IMR-90 (cell line): ENCODE measurements at regions not wholly inside any gene's neighbourhood (a gene's known extent, or its start where the extent isn't known, plus 50 kb on each side); places are given as distances from the start of the nearest gene placed in this dataset.

Experiments
- ATAC-seq: fragments of 200-7000 bp; cut with Tn5 transposase; 2 replicates; pipeline ENCODE4 v1.9.1; 2020; ENCODE audit warnings: low read depth, mild to moderate bottlenecking, moderate library complexity
- BruUV-seq: library from RNA; stranded (reverse); fragments of 400-500 nt; replicated peaks from 2 replicates; lab custom pipeline; 2021; lab: Mats Ljungman, UMichigan
- CTCF ChIA-PET: fragments of 300-600 bp; formaldehyde crosslinking; extraction: SDS; loops from one replicate; lab custom pipeline; 2021; ENCODE audit warnings: antibody characterized with exemption; lab: Yijun Ruan, JAX
- POLR2A ChIA-PET: fragments of 300-600 bp; sonication (Branson Sonifier 250); formaldehyde crosslinking; loops from one replicate; lab custom pipeline; 2022; ENCODE audit warnings: antibody characterized with exemption; ENCODE audit not compliant: unreplicated experiment; lab: Charles Lee
- DNase-seq: peaks from one replicate; pipeline ENCODE4 v3.0.0; 2013
- H2AFZ ChIP-seq: replicated peaks from 2 replicates; pipeline ENCODE3; 2013; ENCODE audit warnings: low read length, mild to moderate bottlenecking; ENCODE audit not compliant: poor library complexity
- H2AK5ac ChIP-seq: 2 replicates; pipeline ENCODE4 v1.6.1; 2013; ENCODE audit warnings: low read depth, low read length, inconsistent platforms
- H2AK9ac ChIP-seq: replicated peaks from 2 replicates; pipeline ENCODE3; 2013; ENCODE audit warnings: mild to moderate bottlenecking, low read depth, low read length, moderate library complexity; ENCODE audit not compliant: poor library complexity
- H2BK120ac ChIP-seq: 2 replicates; pipeline ENCODE4 v1.6.1; 2013; ENCODE audit warnings: low read depth, low read length, inconsistent platforms
- H2BK15ac ChIP-seq: 3 replicates; pipeline ENCODE4 v1.6.1; 2013; ENCODE audit warnings: low read depth, low read length, inconsistent platforms
- H2BK20ac ChIP-seq: 2 replicates; pipeline ENCODE4 v1.6.1; 2013; ENCODE audit warnings: low read depth, mild to moderate bottlenecking, inconsistent platforms, low read length, moderate library complexity
- H2BK5ac ChIP-seq: 2 replicates; pipeline ENCODE4 v1.6.1; 2013; ENCODE audit warnings: mild to moderate bottlenecking, low read depth, low read length, inconsistent platforms; ENCODE audit not compliant: poor library complexity, severe bottlenecking
- H3K14ac ChIP-seq: replicated peaks from 2 replicates; pipeline ENCODE4 v1.6.1; 2013; ENCODE audit warnings: low read depth, low read length, inconsistent platforms
- H3K18ac ChIP-seq: 2 replicates; pipeline ENCODE4 v1.6.1; 2013; ENCODE audit warnings: low read depth, low read length, control low read depth
- H3K23ac ChIP-seq: 2 replicates; pipeline ENCODE4 v1.6.1; 2013; ENCODE audit warnings: low read depth, low read length, inconsistent platforms
- H3K27ac ChIP-seq: 2 replicates; pipeline ENCODE4 v1.5.1; 2013; ENCODE audit warnings: mild to moderate bottlenecking, control low read depth, low read length; ENCODE audit not compliant: insufficient read depth
- H3K27me3 ChIP-seq: 2 replicates; pipeline ENCODE4 v1.6.1; 2013; ENCODE audit warnings: low read length; ENCODE audit not compliant: control insufficient read depth, insufficient read depth
- H3K36me3 ChIP-seq: 2 replicates; pipeline ENCODE4 v1.6.1; 2013; ENCODE audit warnings: low read length, mixed read lengths; ENCODE audit not compliant: control insufficient read depth, insufficient read depth
- H3K4ac ChIP-seq: 2 replicates; pipeline ENCODE4 v1.6.1; 2013; ENCODE audit warnings: low read depth, low read length, inconsistent platforms
- H3K4me1 ChIP-seq: 2 replicates; pipeline ENCODE4 v1.6.1; 2013; ENCODE audit warnings: low read length, mixed read lengths; ENCODE audit not compliant: control insufficient read depth, insufficient read depth
- H3K4me2 ChIP-seq: 2 replicates; pipeline ENCODE4 v1.6.1; 2013; ENCODE audit warnings: low read depth, mild to moderate bottlenecking, control low read depth, low read length, moderate library complexity
- H3K4me3 ChIP-seq: 2 replicates; pipeline ENCODE4 v1.5.1; 2013; ENCODE audit warnings: low read depth, mild to moderate bottlenecking, control low read depth, low read length, moderate library complexity; ENCODE audit not compliant: insufficient read depth
- H3K56ac ChIP-seq: 2 replicates; pipeline ENCODE4 v1.6.1; 2013; ENCODE audit warnings: low read length, inconsistent platforms; ENCODE audit not compliant: insufficient read depth; ENCODE audit errors: extremely low read depth
- H3K79me1 ChIP-seq, 2 experiments: 2 replicates each; pipeline ENCODE4 v1.6.1; 2013; ENCODE audit warnings: low read length in 2 of 2, inconsistent platforms in 1 of 2, low read depth in 1 of 2
- H3K9ac ChIP-seq: 2 replicates; pipeline ENCODE4 v1.6.1; 2013; ENCODE audit warnings: low read depth, low read length, control low read depth
- H3K9me1 ChIP-seq: 2 replicates; pipeline ENCODE4 v1.6.1; 2013; ENCODE audit warnings: low read length, inconsistent platforms; ENCODE audit not compliant: insufficient read depth
- H3K9me3 ChIP-seq: 2 replicates; pipeline ENCODE4 v1.6.1; 2013; ENCODE audit warnings: low read length; ENCODE audit not compliant: control insufficient read depth, insufficient read depth
- H4K20me1 ChIP-seq: 2 replicates; pipeline ENCODE4 v1.6.1; 2013; ENCODE audit warnings: low read length, inconsistent platforms; ENCODE audit not compliant: insufficient read depth
- H4K5ac ChIP-seq: 2 replicates; pipeline ENCODE4 v1.6.1; 2013; ENCODE audit warnings: mild to moderate bottlenecking, low read depth, low read length, control low read depth
- H4K8ac ChIP-seq, 2 experiments: 2 replicates each; pipeline ENCODE4 v1.6.1; 2013; ENCODE audit warnings: low read depth in 2 of 2, low read length in 2 of 2, control low read depth in 1 of 2, inconsistent platforms in 1 of 2
- H4K91ac ChIP-seq: 2 replicates; pipeline ENCODE4 v1.6.1; 2013; ENCODE audit warnings: low read depth, low read length, inconsistent platforms; ENCODE audit not compliant: insufficient read depth
- MXI1 ChIP-seq: IDR thresholded peaks from 2 replicates; pipeline ENCODE4 v1.6.1; 2012; ENCODE audit warnings: low read depth, mild to moderate bottlenecking, low read length, moderate library complexity, borderline replicate concordance
- NFE2L2 ChIP-seq: fragments of 150-350 bp; IDR thresholded peaks from 2 replicates; pipeline ENCODE4 v1.6.1; 2016; ENCODE audit warnings: low read depth, mild to moderate bottlenecking, low read length
- POLR2A ChIP-seq: IDR thresholded peaks from 2 replicates; pipeline ENCODE4 v1.6.1; 2012; ENCODE audit warnings: mild to moderate bottlenecking, low read depth, low read length
- RCOR1 ChIP-seq: IDR thresholded peaks from 2 replicates; pipeline ENCODE4 v1.6.1; 2012; ENCODE audit warnings: mild to moderate bottlenecking, low read length, improper control_type of control experiment; ENCODE audit not compliant: insufficient replicate concordance
- RFX5 ChIP-seq: IDR thresholded peaks from 2 replicates; pipeline ENCODE4 v1.8.0; 2012; ENCODE audit warnings: low read depth, mild to moderate bottlenecking, low read length, moderate library complexity
- SMC3 ChIP-seq: fragments of 150-350 bp; IDR thresholded peaks from 2 replicates; pipeline ENCODE4 v1.6.1; 2016; ENCODE audit warnings: low read depth, mild to moderate bottlenecking, antibody characterized with exemption, low read length, moderate library complexity
- USF2 ChIP-seq: fragments of 150-350 bp; IDR thresholded peaks from 2 replicates; pipeline ENCODE4 v1.6.1; 2017; ENCODE audit warnings: mild to moderate bottlenecking, antibody characterized with exemption, low read length, low read depth
- WGBS, 2 experiments: methylation state at CpG; one replicate each; pipeline versions ENCODE4 v1.1.5 to v1.1.7; 2013; ENCODE audit warnings: missing lambda C conversion rate in 2 of 2; ENCODE audit not compliant: insufficient read length in 1 of 2; ENCODE audit errors: extremely low coverage in 2 of 2; 5-methylcytosine and 5-hydroxymethylcytosine counted together
- dilution Hi-C: fragments of 300-500 bp; cut with HindIII; formaldehyde crosslinking; loops from one replicate; pipeline ENCODE4 v1.14.3; 2018; ENCODE audit warnings: low sequenced_read_pairs; ENCODE audit not compliant: unreplicated experiment
- in situ Hi-C: fragments of 300-500 bp; cut with MboI; formaldehyde crosslinking; loops from 3 replicates; pipeline ENCODE4 v1.14.3; 2019; ENCODE audit warnings: low sequenced_read_pairs, inconsistent platforms, mixed read lengths
- intact Hi-C: fragments of 100-400 bp; cut with micrococcal nuclease; formaldehyde crosslinking; loops from 2 replicates; pipeline ENCODE4 v1.10.0; 2022

DNA sequence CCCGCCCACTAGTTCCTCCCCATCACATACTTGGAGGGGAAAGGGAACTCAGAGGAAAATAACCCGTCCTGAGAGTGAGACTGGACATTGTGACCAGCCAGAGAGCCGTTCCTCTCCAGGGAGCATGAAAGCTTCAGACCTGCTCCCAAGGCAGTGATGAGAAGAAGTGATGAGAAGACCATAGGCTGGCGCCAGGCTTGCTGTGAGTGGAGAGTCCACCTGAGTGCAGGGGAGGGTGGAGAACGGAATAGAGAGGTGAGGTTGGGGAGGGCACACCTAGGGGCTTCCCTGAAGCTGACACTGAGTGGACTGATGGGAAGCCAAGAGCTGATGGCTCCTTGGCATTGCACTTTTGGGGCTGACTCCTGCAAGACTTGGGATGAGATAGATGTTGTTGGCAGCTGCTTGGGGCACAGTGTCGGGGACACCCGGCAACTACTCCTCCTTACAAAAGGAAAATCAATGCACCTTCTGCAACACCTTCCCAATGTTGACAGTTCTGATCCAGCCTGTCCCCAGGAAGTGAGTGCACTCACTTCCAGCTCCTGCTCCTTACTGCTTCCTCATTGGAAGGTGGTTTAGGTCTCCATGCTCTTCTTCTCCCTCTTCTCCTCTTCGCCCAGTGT is 79.4 kb downstream of the EMX2 start:
- DNase-seq, result no peak
- H3K9me3 ChIP-seq, result peaks cover 15% of the 10 kb centered on the region
- no peak overlapping the region for H4K91ac ChIP-seq
- intact Hi-C loops, result no loop called here
- no peak overlapping the region for H3K23ac ChIP-seq
- BruUV-seq, result no TSS peak
- no peak overlapping the region for H2AK5ac ChIP-seq
- H3K36me3 ChIP-seq, result no peaks in the 10 kb centered on the region
- in situ Hi-C loops, result no loop called here
- no peak overlapping the region for H3K4me2 ChIP-seq
- no peak for ATAC-seq
- H3K4ac ChIP-seq, result no peak overlapping the region
- TF ChIP-seq USF2 (no peak), POLR2A (no peak), MXI1 (no peak), NFE2L2 (no peak), RCOR1 (no peak), RFX5 (no peak), SMC3 (no peak)
- H2BK15ac ChIP-seq, result no peak overlapping the region
- H3K14ac ChIP-seq, result no peak overlapping the region
- dilution Hi-C loops, result no loop called here
- H3K27ac ChIP-seq, result no peak overlapping the region
- H3K79me1 ChIP-seq, result no peaks in the 10 kb centered on the region
- H3K27me3 ChIP-seq, result no peaks in the 10 kb centered on the region
- H3K4me3 ChIP-seq, result no peak overlapping the region
- no peak overlapping the region for H3K18ac ChIP-seq
- no peak overlapping the region for H4K8ac ChIP-seq
- no CpG with 5 or more reads among the region's 8 CpGs for WGBS, 2 experiments
- no peaks in the 10 kb centered on the region for H3K4me1 ChIP-seq
- H3K9ac ChIP-seq, result no peak overlapping the region
- H2BK120ac ChIP-seq, result no peak overlapping the region
- CTCF ChIA-PET, result no interaction called here
- H2AK9ac ChIP-seq, result no peak overlapping the region
- H2BK5ac ChIP-seq, result no peak overlapping the region
- H3K56ac ChIP-seq, result no peak overlapping the region
- H3K9me1 ChIP-seq, result no peaks in the 10 kb centered on the region
- no peak overlapping the region for H2AFZ ChIP-seq
- no peak overlapping the region for H4K5ac ChIP-seq
- no peak overlapping the region for H2BK20ac ChIP-seq
- POLR2A ChIA-PET, result no interaction called here
- H4K20me1 ChIP-seq, result no peaks in the 10 kb centered on the region
